Upper lobe of left lung (tissue), 4 donors: ENCODE measurements at regions not wholly inside any gene's neighbourhood (a gene's known extent, or its start where the extent isn't known, plus 50 kb on each side); places are given as distances from the start of the nearest gene placed in this dataset.

ENCODE experiments used
- POLR2AphosphoS5 ChIP-seq, 2 donors: sonication (generic); formaldehyde crosslinking; IDR thresholded peaks; one replicate each; pipeline ENCODE4 v1.5.1; 2017; ENCODE audit warnings: antibody characterized with exemption in 2 of 2
- TF ChIP-seq, protein P1 (sequence below), 6 experiments: fragments of 450-650 bp in 4 of 6; fragments of 200-600 bp in 2 of 6; sonication (generic) in 2 of 6; IDR thresholded peaks; one replicate each; pipeline ENCODE4 v1.5.1; 2016 to 2019; ENCODE audit warnings: antibody characterized with exemption in 6 of 6

DNA sequence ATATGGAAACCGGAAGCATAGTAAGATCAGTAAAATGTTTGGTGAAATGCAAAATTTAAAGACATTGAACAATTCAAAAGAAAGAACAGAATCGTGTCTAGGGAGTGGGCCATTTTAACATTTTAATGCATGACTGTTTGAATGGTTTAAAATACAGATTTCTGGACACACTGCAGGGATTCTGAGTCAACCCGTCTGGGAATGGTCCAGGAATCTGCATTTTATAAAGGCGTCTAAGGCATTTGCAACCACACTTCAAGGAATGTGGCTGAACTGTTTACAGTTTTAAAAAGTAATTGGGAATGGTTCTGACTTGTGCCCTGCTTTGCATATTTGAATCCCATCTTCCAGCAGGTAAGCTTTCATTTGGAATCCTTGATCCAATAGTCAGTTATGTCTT lies 811.7 kb upstream of the WWC1 start:
- no peak for TF ChIP-seq POLR2AphosphoS5 (IDR thresholded peaks at IDR 0.05)
- TF ChIP-seq, protein P1, sequence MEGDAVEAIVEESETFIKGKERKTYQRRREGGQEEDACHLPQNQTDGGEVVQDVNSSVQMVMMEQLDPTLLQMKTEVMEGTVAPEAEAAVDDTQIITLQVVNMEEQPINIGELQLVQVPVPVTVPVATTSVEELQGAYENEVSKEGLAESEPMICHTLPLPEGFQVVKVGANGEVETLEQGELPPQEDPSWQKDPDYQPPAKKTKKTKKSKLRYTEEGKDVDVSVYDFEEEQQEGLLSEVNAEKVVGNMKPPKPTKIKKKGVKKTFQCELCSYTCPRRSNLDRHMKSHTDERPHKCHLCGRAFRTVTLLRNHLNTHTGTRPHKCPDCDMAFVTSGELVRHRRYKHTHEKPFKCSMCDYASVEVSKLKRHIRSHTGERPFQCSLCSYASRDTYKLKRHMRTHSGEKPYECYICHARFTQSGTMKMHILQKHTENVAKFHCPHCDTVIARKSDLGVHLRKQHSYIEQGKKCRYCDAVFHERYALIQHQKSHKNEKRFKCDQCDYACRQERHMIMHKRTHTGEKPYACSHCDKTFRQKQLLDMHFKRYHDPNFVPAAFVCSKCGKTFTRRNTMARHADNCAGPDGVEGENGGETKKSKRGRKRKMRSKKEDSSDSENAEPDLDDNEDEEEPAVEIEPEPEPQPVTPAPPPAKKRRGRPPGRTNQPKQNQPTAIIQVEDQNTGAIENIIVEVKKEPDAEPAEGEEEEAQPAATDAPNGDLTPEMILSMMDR (IDR thresholded peaks at IDR 0.05): no peak
